Osteocyte (in vitro differentiated cells): ENCODE measurements at regions not wholly inside any gene's neighbourhood (a gene's known extent, or its start where the extent isn't known, plus 50 kb on each side); places are given as distances from the start of the nearest gene placed in this dataset.

Source experiments
- DNase-seq: peaks from one replicate; pipeline ENCODE4 v3.0.0; 2021; ENCODE audit warnings: mixed read lengths; ENCODE audit not compliant: unreplicated experiment; ENCODE audit errors: extremely low spot score
- H3K27ac Mint-ChIP-seq: one replicate; pipeline ENCODE4 v1.8.0; 2021; ENCODE audit warnings: mild to moderate bottlenecking, mixed read lengths; ENCODE audit not compliant: unreplicated experiment
- H3K27me3 Mint-ChIP-seq: one replicate; pipeline ENCODE4 v1.8.0; 2021; ENCODE audit warnings: mixed read lengths; ENCODE audit not compliant: unreplicated experiment
- H3K36me3 Mint-ChIP-seq: one replicate; pipeline ENCODE4 v1.8.0; 2021; ENCODE audit warnings: mixed read lengths; ENCODE audit not compliant: unreplicated experiment
- H3K4me1 Mint-ChIP-seq: one replicate; pipeline ENCODE4 v1.8.0; 2021; ENCODE audit warnings: mixed read lengths; ENCODE audit not compliant: unreplicated experiment
- H3K4me3 Mint-ChIP-seq: one replicate; pipeline ENCODE4 v1.8.0; 2021; ENCODE audit warnings: mild to moderate bottlenecking, moderate library complexity, mixed read lengths; ENCODE audit not compliant: unreplicated experiment
- H3K9me3 Mint-ChIP-seq: one replicate; pipeline ENCODE4 v1.8.0; 2021; ENCODE audit warnings: mixed read lengths; ENCODE audit not compliant: unreplicated experiment
- TF ChIP-seq, protein P1 (sequence below): fragments of 200-600 bp; sonication (generic); IDR thresholded peaks from 2 replicates; pipeline ENCODE4 v1.5.0; 2021; ENCODE audit warnings: antibody characterized with exemption, mild to moderate bottlenecking, moderate library complexity

DNA sequence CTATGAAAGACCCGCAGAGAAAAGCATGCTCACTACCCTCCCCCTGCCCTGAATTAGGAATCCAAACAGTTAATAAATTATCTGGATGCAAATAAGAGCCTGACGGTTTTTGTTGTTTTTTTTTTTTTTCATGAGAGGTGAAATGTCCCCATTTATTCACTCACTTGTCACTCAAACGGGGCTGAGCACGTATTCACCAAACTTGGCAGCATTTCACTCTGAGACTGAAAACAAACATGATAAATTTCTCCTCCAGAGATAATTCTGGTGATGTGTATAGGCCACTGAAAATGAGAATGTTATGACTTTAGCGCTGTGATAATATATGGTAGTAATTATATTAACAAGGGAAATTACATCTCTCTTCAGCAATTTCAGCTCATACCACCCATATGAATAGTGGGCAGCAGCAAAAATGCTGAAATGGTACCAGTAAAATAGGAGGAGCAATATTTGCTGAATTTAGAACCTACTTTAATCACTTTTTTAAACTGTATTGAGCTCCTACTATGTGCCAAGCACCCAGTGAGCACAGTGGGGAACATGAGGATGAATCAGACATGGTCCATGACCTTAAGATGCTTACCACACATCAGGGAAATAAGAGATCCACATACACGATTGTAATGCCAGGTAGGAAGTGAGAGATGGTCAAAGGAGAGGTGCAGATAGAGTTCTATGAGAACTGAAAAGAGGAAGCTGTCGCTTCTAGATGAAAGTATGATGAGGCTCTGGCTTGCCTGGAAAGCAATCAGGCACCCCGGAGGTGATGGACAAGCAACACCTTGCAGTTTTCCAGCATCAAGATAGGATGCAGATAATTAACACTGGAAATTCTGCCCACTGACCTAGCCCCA lies 286.5 kb upstream of the TMPO start:
- Mint-ChIP-seq H3K36me3 (no peaks in the 10 kb centered on the region), H3K27ac (no peak overlapping the region), H3K4me1 (no peaks in the 10 kb centered on the region), H3K27me3 (peaks cover 2% of the 10 kb centered on the region), H3K4me3 (no peak overlapping the region), H3K9me3 (no peaks in the 10 kb centered on the region)
- no peak for DNase-seq
- TF ChIP-seq, protein P1, sequence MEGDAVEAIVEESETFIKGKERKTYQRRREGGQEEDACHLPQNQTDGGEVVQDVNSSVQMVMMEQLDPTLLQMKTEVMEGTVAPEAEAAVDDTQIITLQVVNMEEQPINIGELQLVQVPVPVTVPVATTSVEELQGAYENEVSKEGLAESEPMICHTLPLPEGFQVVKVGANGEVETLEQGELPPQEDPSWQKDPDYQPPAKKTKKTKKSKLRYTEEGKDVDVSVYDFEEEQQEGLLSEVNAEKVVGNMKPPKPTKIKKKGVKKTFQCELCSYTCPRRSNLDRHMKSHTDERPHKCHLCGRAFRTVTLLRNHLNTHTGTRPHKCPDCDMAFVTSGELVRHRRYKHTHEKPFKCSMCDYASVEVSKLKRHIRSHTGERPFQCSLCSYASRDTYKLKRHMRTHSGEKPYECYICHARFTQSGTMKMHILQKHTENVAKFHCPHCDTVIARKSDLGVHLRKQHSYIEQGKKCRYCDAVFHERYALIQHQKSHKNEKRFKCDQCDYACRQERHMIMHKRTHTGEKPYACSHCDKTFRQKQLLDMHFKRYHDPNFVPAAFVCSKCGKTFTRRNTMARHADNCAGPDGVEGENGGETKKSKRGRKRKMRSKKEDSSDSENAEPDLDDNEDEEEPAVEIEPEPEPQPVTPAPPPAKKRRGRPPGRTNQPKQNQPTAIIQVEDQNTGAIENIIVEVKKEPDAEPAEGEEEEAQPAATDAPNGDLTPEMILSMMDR, result no peak

DNA sequence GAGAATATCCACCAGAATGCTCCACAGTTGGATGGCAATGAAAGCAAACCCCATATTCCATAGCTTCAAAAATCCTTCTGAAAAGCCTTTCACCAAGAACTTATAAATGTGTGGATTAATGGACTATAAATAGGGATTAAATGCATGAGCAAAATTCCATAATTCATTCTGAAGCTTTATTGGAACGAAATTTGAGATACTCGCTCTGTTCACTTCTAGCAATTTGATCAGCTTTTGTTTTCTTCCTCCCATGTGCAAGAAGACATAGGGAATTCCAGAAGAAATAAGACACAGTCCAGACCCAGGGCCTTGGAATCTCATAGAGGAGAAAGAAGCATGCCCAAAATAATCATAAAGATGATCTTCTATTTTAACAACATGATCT lies 285.9 kb upstream of the TMPO start:
- H3K27ac Mint-ChIP-seq, result no peak overlapping the region
- no peak overlapping the region for H3K4me3 Mint-ChIP-seq
- TF ChIP-seq, protein P1, result no peak
- no peak for DNase-seq
- no peaks in the 10 kb centered on the region for H3K36me3 Mint-ChIP-seq
- H3K27me3 Mint-ChIP-seq, result peaks cover 2% of the 10 kb centered on the region
- no peaks in the 10 kb centered on the region for H3K9me3 Mint-ChIP-seq
- no peaks in the 10 kb centered on the region for H3K4me1 Mint-ChIP-seq

DNA sequence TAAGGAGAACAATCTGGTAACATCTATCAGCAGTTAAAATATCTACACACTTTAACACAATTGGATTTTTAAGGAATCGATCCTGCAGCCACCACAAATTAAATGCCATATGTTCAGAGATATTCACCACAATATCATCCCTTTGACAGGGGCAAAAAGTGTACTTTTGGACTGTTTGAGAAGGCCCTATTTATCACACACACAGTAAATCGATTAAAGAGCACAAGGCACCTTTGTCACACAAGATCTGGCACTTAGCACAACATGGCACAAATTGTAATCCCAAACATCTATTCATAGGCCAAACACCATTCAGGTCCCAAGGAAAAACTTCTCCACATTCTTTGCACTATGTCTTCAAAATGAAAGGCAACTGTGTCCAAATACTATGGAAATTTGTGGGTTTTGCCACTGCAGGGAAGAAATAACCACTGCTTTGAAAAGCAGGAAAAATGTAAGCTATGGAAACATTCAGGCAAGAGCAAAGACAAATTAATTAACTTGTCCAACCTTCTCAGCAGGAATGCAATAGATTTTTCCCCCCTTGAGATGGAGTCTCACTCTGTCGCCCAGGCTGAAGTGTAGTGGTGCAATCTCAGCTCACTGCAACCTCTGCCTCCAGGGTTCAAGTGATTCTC lies 282.5 kb upstream of the TMPO start:
- Mint-ChIP-seq H3K27me3 (peaks cover 2% of the 10 kb centered on the region), H3K36me3 (no peaks in the 10 kb centered on the region), H3K9me3 (no peaks in the 10 kb centered on the region), H3K4me1 (no peaks in the 10 kb centered on the region), H3K4me3 (no peak overlapping the region), H3K27ac (no peak overlapping the region)
- no peak for DNase-seq
- TF ChIP-seq, protein P1, result no peak

DNA sequence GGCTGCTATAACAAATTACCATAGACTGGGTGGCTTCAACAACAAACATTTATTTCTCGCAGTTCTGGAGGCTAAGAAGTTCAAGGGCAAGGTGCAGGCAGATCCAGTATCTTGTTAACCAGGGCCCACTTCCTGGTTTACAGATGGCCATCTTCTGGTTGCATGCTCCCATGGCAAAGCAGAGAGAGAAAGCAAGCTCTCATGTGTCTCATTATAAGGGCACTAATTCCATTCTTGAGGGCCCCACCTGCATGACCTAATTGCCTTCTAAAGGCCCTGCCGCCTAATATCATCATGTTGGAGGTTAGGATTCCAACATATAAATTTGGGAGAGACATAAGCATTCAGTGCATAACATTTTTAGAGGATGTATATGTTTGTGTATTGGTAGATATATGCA lies 280.1 kb upstream of the TMPO start:
- H3K36me3 Mint-ChIP-seq, result no peaks in the 10 kb centered on the region
- no peak for DNase-seq
- no peak overlapping the region for H3K4me3 Mint-ChIP-seq
- TF ChIP-seq, protein P1, result no peak
- no peaks in the 10 kb centered on the region for H3K9me3 Mint-ChIP-seq
- H3K27me3 Mint-ChIP-seq, result no peaks in the 10 kb centered on the region
- H3K27ac Mint-ChIP-seq, result no peak overlapping the region
- H3K4me1 Mint-ChIP-seq, result no peaks in the 10 kb centered on the region

DNA sequence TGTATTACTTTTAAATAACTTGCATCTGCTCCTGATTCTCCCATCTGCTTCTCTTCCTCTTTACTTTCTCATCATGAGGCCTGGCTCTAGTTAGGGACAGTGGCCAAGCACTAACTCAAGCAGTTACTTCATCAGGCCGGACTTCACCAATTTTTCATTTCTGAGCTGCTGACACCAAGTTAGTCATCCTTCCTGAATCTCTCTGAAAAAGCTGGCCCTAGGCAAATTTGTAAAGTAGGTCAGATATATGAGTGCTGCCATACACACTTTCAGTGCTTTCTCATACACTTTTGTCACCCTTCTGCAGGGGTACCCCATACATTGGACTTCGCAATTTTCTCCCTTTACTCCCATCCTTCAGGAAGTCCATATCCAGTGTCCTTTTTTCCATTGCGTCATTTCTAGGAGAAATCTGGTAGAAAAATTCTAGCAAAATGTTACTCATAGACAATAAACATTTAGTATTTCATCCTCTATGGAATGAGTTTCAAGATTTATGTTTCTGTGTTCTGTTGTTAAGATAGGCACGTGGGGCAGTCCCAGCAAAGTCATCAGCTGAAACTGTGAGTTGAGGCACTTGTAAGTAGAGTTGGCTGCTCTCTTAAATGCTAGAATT lies 276.8 kb upstream of the TMPO start:
- TF ChIP-seq, protein P1, result no peak
- Mint-ChIP-seq H3K27ac (no peak overlapping the region), H3K9me3 (no peaks in the 10 kb centered on the region), H3K4me1 (no peaks in the 10 kb centered on the region), H3K4me3 (no peak overlapping the region), H3K27me3 (no peaks in the 10 kb centered on the region), H3K36me3 (no peaks in the 10 kb centered on the region)
- DNase-seq, result no peak
